ENCODE measurements at regions not wholly inside any gene's neighbourhood (a gene's known extent, or its start where the extent isn't known, plus 50 kb on each side); places are given as distances from the start of the nearest gene placed in this dataset.

DNA sequence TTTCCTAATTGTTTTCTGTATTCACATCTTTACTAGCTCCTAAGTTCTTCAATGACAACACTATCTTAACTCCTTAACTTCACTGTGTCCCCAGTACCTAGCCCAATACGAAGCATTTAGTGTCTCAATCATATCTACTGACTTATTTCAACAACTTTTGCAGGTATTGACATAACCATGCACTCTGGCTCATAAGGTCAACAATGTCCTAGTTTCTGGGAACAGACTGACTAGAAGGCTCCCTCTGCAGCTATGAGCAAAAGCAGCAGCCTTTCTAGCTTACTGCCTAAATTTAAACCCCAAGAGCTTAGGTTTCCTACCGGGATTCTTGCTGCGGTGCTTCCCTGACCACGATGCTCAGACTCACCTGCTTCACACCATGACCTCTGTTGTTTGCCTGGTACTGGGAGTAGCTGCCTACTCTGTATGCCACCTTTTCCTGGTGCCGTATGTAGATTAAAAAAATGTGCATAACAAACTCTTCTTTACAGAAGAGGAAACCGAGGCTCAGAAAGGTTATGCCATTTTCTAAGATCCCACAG is 767.7 kb downstream of the TUSC7 start:
- intact Hi-C loops (cut with micrococcal nuclease; ENCODE audit: unreplicated experiment) = no loop called here
- H3K4me3 ChIP-seq (ENCODE audit: low read depth, low read length) = no peak overlapping the region
- Mint-ChIP-seq H3K27ac (ENCODE audit: unreplicated experiment) (no peak overlapping the region), H3K36me3 (ENCODE audit: insufficient read depth, unreplicated experiment) (no peaks in the 10 kb centered on the region), H3K9me3 (ENCODE audit: unreplicated experiment) (no peaks in the 10 kb centered on the region), H3K4me3 (ENCODE audit: unreplicated experiment) (no peak overlapping the region), H3K4me1 (ENCODE audit: low read depth, unreplicated experiment) (no peaks in the 10 kb centered on the region), H3K27me3 (ENCODE audit: insufficient read depth, unreplicated experiment) (no peaks in the 10 kb centered on the region)
- H3K9me3 ChIP-seq = no peaks in the 10 kb centered on the region
- CTCF ChIA-PET = no interaction called here
- H3K27me3 ChIP-seq (replicated peaks; ENCODE audit: control insufficient read depth, insufficient read depth, low read length) = no peaks in the 10 kb centered on the region
- POLR2A ChIA-PET = no interaction called here
- BruUV-seq (replicated peaks) = no TSS peak
- no peaks in the 10 kb centered on the region for H3K4me1 ChIP-seq
- H3K36me3 ChIP-seq (ENCODE audit: control insufficient read depth, insufficient read depth, low read length) = no peaks in the 10 kb centered on the region
- DNase-seq = peak in 1 of 2 experiments; percentile 3
- TF ChIP-seq, protein P1, sequence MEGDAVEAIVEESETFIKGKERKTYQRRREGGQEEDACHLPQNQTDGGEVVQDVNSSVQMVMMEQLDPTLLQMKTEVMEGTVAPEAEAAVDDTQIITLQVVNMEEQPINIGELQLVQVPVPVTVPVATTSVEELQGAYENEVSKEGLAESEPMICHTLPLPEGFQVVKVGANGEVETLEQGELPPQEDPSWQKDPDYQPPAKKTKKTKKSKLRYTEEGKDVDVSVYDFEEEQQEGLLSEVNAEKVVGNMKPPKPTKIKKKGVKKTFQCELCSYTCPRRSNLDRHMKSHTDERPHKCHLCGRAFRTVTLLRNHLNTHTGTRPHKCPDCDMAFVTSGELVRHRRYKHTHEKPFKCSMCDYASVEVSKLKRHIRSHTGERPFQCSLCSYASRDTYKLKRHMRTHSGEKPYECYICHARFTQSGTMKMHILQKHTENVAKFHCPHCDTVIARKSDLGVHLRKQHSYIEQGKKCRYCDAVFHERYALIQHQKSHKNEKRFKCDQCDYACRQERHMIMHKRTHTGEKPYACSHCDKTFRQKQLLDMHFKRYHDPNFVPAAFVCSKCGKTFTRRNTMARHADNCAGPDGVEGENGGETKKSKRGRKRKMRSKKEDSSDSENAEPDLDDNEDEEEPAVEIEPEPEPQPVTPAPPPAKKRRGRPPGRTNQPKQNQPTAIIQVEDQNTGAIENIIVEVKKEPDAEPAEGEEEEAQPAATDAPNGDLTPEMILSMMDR (IDR thresholded peaks at IDR 0.05; ENCODE audit: insufficient read depth in 1 of 2, low read depth in 1 of 2, low read length in 1 of 2, severe bottlenecking in 1 of 2, unreplicated experiment in 1 of 2) = peak in 1 of 2 experiments; percentile 28

DNA sequence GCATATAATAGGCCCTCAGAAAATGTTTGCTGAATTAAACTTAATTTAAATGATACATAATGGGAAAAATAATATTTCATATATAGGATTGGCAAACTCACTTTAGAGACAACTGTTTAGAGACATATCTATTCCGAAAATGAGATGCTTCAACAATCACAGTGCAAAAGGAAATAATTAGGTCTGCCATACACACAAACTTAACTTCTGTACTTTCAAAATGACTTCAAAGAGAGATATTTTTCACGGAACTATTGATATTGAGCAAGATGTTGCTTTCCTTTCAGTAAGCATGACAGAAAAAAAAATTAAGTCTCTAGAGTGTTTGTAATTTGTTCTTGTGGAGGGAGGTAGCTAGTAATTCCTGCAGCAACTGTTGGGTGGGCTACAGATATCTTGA is 769.5 kb downstream of the TUSC7 start:
- no peaks in the 10 kb centered on the region for H3K4me1 Mint-ChIP-seq (ENCODE audit: low read depth, unreplicated experiment)
- intact Hi-C loops (cut with micrococcal nuclease; ENCODE audit: unreplicated experiment) = no loop called here
- no peaks in the 10 kb centered on the region for H3K9me3 ChIP-seq
- POLR2A ChIA-PET = no interaction called here
- H3K36me3 ChIP-seq (ENCODE audit: control insufficient read depth, insufficient read depth, low read length) = no peaks in the 10 kb centered on the region
- no peaks in the 10 kb centered on the region for H3K27me3 ChIP-seq (replicated peaks; ENCODE audit: control insufficient read depth, insufficient read depth, low read length)
- CTCF ChIA-PET = no interaction called here
- no peak overlapping the region for H3K27ac Mint-ChIP-seq (ENCODE audit: unreplicated experiment)
- H3K9me3 Mint-ChIP-seq (ENCODE audit: unreplicated experiment) = no peaks in the 10 kb centered on the region
- TF ChIP-seq, protein P1 (IDR thresholded peaks at IDR 0.05; ENCODE audit: insufficient read depth in 1 of 2, low read depth in 1 of 2, low read length in 1 of 2, severe bottlenecking in 1 of 2, unreplicated experiment in 1 of 2) = no peak
- DNase-seq = no peak
- no peaks in the 10 kb centered on the region for H3K36me3 Mint-ChIP-seq (ENCODE audit: insufficient read depth, unreplicated experiment)
- no peak overlapping the region for H3K4me3 ChIP-seq (ENCODE audit: low read depth, low read length)
- H3K4me3 Mint-ChIP-seq (ENCODE audit: unreplicated experiment) = no peak overlapping the region
- no peaks in the 10 kb centered on the region for H3K27me3 Mint-ChIP-seq (ENCODE audit: insufficient read depth, unreplicated experiment)
- no peaks in the 10 kb centered on the region for H3K4me1 ChIP-seq
- BruUV-seq (replicated peaks) = no TSS peak

DNA sequence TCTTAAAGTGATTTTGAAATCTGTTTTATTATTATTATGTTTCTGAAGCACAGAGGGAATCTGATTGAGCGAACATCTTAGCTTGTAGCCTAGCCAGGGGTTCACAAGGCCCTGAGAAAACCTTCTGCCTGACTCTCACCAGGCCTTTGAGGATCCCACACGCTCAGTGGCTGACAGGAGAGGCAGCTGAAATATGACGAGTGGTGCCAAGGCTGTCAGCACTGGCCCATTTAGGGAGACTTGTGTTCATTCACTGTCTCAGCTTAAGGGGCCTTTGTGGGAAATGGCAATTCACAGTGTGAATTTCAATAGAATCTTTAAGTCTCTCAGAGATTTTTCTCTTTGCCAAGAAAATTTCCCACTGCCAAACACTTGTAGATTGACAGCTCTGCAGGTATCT is 770.9 kb downstream of the TUSC7 start:
- Mint-ChIP-seq H3K36me3 (ENCODE audit: insufficient read depth, unreplicated experiment) (no peaks in the 10 kb centered on the region), H3K27ac (ENCODE audit: unreplicated experiment) (no peak overlapping the region), H3K4me1 (ENCODE audit: low read depth, unreplicated experiment) (no peaks in the 10 kb centered on the region), H3K27me3 (ENCODE audit: insufficient read depth, unreplicated experiment) (no peaks in the 10 kb centered on the region), H3K9me3 (ENCODE audit: unreplicated experiment) (no peaks in the 10 kb centered on the region), H3K4me3 (ENCODE audit: unreplicated experiment) (no peak overlapping the region)
- no peaks in the 10 kb centered on the region for H3K9me3 ChIP-seq
- no peaks in the 10 kb centered on the region for H3K4me1 ChIP-seq
- intact Hi-C loops (cut with micrococcal nuclease; ENCODE audit: unreplicated experiment) = no loop called here
- H3K36me3 ChIP-seq (ENCODE audit: control insufficient read depth, insufficient read depth, low read length) = no peaks in the 10 kb centered on the region
- no peaks in the 10 kb centered on the region for H3K27me3 ChIP-seq (replicated peaks; ENCODE audit: control insufficient read depth, insufficient read depth, low read length)
- BruUV-seq (replicated peaks) = no TSS peak
- ChIA-PET POLR2A (no interaction called here), CTCF (no interaction called here)
- no peak overlapping the region for H3K4me3 ChIP-seq (ENCODE audit: low read depth, low read length)
- DNase-seq = no peak
- TF ChIP-seq, protein P1 (IDR thresholded peaks at IDR 0.05; ENCODE audit: insufficient read depth in 1 of 2, low read depth in 1 of 2, low read length in 1 of 2, severe bottlenecking in 1 of 2, unreplicated experiment in 1 of 2) = no peak
